A549 (cell line): ENCODE measurements at regions not wholly inside any gene's neighbourhood (a gene's known extent, or its start where the extent isn't known, plus 50 kb on each side); places are given as distances from the start of the nearest gene placed in this dataset.

Experiments used
- BHLHE40 ChIP-seq: IDR thresholded peaks from 2 replicates; pipeline ENCODE4 v1.6.1; 2012; ENCODE audit warnings: low read depth, low read length, inconsistent platforms
- EP300 ChIP-seq, 2 experiments: fragments of >200 bp; sonication (Bioruptor Twin); formaldehyde crosslinking; IDR thresholded peaks; 2 replicates in 1 of 2; 3 replicates in 1 of 2; pipeline ENCODE4 v1.6.1; 2016 to 2017
- ESRRA ChIP-seq: fragments of 150-350 bp; IDR thresholded peaks from 2 replicates; pipeline ENCODE4 v1.6.1; 2014; ENCODE audit warnings: mild to moderate bottlenecking, low read length, borderline replicate concordance
- MAFK ChIP-seq: fragments of 450-650 bp; IDR thresholded peaks from 2 replicates; pipeline ENCODE4 v1.6.1; 2014; ENCODE audit not compliant: partially characterized antibody
- NR3C1 ChIP-seq: fragments of >200 bp; sonication (Bioruptor Twin); formaldehyde crosslinking; IDR thresholded peaks from 3 replicates; pipeline ENCODE4 v1.6.1; 2017
- POLR2A ChIP-seq: IDR thresholded peaks from 2 replicates; pipeline ENCODE4 v1.6.1; 2012; ENCODE audit warnings: mild to moderate bottlenecking, low read length
- RCOR1 ChIP-seq: fragments of 150-350 bp; IDR thresholded peaks from 2 replicates; pipeline ENCODE4 v1.6.1; 2014; ENCODE audit warnings: antibody characterized with exemption, low read length, low read depth
- RFX5 ChIP-seq: fragments of 450-650 bp; IDR thresholded peaks from 2 replicates; pipeline ENCODE4 v1.7.1; 2014; ENCODE audit warnings: antibody characterized with exemption, mild to moderate bottlenecking, moderate library complexity
- ZC3H11A ChIP-seq: fragments of 450-650 bp; IDR thresholded peaks from 2 replicates; pipeline ENCODE4 v1.6.1; 2014; ENCODE audit warnings: antibody characterized with exemption, mild to moderate bottlenecking
- ZFP36 ChIP-seq: fragments of 450-650 bp; IDR thresholded peaks from 2 replicates; pipeline ENCODE4 v1.6.1; 2014; ENCODE audit warnings: borderline replicate concordance; ENCODE audit not compliant: partially characterized antibody
- TF ChIP-seq, protein P1 (sequence below): fragments of >200 bp; sonication (Bioruptor Twin); formaldehyde crosslinking; IDR thresholded peaks from 3 replicates; pipeline ENCODE4 v1.5.1; 2016
- TF ChIP-seq, protein P2 (sequence below): fragments of 200-600 bp; sonication (generic); IDR thresholded peaks from 2 replicates; pipeline ENCODE4 v1.6.1; 2016; ENCODE audit warnings: antibody characterized with exemption, mild to moderate bottlenecking, moderate library complexity

DNA sequence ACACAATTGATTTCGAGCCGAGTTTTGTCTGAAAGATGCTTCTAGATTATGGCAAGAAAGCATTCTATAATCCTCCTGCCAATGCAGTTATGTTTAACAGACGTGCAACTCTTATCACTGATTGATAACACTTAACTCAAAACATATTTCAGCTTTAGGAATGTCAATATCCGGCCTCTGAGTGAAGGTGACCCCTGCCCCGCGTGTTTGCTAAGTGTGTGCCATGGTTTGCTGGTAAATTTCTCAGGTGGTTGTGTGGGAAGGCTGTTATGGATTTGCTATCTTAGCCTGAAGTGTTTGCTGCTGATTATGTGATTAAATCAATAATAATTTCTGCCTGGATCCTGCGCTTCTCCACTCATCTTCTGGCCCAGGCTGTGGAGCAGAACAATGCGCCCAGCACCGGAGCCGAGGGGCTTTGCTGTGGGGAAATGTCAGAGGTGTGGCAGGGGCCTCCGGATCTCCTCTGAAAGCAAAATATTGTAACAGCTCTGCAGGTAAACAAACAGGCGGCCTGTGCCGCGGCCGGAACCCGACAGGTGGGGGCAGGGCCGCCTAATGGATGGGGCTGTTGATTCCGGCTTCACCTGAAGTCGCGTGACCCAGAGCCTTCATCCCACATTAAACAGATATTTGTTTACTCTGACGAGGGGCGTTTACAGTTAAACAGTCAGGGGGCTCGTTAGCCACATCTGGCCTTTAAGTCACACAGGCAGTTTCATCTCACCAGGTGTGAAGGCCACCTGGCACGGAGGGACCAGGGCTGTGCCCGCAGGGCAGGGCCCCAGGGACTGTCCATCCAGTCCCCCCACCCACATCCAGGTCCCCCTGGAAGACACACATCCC, 210.7 kb upstream of the SALL3 start:
- TF ChIP-seq, protein P1, sequence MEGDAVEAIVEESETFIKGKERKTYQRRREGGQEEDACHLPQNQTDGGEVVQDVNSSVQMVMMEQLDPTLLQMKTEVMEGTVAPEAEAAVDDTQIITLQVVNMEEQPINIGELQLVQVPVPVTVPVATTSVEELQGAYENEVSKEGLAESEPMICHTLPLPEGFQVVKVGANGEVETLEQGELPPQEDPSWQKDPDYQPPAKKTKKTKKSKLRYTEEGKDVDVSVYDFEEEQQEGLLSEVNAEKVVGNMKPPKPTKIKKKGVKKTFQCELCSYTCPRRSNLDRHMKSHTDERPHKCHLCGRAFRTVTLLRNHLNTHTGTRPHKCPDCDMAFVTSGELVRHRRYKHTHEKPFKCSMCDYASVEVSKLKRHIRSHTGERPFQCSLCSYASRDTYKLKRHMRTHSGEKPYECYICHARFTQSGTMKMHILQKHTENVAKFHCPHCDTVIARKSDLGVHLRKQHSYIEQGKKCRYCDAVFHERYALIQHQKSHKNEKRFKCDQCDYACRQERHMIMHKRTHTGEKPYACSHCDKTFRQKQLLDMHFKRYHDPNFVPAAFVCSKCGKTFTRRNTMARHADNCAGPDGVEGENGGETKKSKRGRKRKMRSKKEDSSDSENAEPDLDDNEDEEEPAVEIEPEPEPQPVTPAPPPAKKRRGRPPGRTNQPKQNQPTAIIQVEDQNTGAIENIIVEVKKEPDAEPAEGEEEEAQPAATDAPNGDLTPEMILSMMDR, result no peak
- TF ChIP-seq RFX5 (no peak), NR3C1 (no peak), EP300 (IDR thresholded peaks at IDR 0.05) (no peak), ESRRA (no peak), MAFK (no peak), ZC3H11A (no peak), POLR2A (no peak), ZFP36 (no peak), RCOR1 (no peak), BHLHE40 (no peak)
- TF ChIP-seq, protein P2, sequence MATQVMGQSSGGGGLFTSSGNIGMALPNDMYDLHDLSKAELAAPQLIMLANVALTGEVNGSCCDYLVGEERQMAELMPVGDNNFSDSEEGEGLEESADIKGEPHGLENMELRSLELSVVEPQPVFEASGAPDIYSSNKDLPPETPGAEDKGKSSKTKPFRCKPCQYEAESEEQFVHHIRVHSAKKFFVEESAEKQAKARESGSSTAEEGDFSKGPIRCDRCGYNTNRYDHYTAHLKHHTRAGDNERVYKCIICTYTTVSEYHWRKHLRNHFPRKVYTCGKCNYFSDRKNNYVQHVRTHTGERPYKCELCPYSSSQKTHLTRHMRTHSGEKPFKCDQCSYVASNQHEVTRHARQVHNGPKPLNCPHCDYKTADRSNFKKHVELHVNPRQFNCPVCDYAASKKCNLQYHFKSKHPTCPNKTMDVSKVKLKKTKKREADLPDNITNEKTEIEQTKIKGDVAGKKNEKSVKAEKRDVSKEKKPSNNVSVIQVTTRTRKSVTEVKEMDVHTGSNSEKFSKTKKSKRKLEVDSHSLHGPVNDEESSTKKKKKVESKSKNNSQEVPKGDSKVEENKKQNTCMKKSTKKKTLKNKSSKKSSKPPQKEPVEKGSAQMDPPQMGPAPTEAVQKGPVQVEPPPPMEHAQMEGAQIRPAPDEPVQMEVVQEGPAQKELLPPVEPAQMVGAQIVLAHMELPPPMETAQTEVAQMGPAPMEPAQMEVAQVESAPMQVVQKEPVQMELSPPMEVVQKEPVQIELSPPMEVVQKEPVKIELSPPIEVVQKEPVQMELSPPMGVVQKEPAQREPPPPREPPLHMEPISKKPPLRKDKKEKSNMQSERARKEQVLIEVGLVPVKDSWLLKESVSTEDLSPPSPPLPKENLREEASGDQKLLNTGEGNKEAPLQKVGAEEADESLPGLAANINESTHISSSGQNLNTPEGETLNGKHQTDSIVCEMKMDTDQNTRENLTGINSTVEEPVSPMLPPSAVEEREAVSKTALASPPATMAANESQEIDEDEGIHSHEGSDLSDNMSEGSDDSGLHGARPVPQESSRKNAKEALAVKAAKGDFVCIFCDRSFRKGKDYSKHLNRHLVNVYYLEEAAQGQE, result no peak
